ENCODE measurements at regions not wholly inside any gene's neighbourhood (a gene's known extent, or its start where the extent isn't known, plus 50 kb on each side); places are given as distances from the start of the nearest gene placed in this dataset.

- DNase-seq: no peak
Measured at GRCh38 chr15:58329781-58330671, 101.8 kb upstream of the LIPC start.

- DNase-seq: no peak
Measured at GRCh38 chr15:58330741-58331559, 100.8 kb upstream of the LIPC start.

DNA sequence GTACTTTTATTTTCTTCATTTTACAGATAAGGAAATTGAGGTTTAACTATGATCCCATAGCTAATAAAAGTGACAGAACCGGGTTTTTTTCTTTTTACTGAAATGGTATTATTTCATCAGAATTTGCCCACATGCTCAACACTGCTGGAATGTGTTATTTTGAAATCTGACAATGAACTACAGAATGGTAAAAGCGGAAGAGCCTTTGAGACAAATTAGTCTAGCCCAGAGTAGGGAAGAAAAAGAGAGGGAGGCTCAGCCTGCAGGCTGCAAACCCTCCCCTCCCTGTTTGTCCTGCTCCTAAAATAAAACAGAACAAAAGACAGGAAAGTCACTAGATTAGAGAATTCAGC is 100.3 kb upstream of the LIPC start:
- no peak for DNase-seq

DNA sequence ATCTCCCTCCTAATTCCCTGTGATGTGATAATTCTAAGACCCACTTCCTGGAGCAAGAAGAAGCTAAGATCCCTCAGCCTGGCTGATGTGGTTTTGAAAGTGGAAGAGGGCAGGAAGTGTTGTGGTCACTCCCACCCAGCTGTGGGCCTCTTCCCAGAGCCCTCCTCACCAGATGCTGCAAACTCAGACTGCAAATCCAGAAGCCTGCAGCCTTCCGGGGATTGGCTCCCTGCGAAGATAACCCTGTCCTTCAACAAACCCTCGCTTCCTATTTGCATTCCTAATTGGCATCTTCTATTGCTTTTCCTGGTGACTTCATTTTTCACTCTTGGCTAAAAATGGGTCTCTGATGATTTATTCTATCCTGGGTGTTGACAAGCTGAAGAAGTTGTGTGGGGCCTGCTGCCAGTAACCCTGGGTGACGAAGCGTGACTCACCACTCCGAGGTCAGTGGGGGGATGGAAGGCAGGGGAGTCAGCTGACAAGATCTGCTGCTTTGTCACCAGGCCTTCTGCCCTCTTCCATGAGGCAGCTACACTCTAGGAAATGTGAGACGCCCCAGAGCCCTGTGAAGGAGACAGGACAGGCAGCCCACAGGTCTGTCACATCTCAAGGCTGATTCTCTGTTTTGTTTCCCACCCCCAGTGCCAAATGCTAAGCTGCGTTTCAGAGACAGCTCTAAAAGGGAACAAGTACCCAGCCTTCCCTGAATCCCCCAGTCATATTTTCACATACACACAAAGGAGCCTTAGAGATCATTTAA is 99.7 kb upstream of the LIPC start:
- peak; percentile 84 for DNase-seq

GRCh38 chr15:58332676-58333400 is 99.0 kb upstream of the LIPC start:
- no peak for DNase-seq

GRCh38 chr15:58334803-58335202 is 97.0 kb upstream of the LIPC start:
- no peak for DNase-seq

DNA sequence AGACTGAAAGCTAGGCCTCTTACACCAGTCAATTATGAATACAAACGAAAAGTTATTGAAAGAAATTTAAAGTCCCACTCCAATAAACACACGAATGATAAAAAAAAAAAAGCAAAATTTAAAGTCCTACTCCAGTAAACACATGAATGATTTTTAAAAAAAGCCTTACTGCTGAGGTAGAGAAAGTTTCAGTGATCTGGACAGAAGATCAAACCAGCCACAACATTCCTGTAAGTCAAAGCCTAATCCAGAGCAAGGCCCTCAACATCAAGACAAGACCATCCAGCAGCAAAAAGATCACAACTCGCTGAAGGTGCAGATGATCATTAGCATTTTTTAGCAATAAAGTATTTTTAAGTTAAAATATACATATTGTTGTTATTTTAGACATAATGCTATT is 95.6 kb upstream of the LIPC start:
- DNase-seq: no peak

DNA sequence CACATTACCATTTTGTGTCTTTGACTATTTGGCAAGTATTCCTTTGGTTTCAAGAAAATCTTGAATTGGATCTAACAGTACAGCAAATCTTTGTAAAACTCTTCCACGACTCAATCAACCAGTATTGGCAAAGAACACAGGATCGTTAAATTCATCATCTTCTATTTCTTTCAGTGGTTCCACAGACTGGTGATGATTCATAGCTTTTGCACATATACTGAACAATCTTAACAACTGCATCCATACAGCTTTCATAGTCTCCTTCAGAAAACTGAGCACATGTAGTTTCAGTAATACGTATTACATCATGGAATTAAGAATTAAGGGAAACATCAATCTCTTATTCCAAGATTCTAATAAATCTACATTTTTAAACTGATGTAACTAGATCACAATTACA is 91.6 kb upstream of the LIPC start:
- DNase-seq: no peak

GRCh38 chr15:58342508-58342907 is 89.3 kb upstream of the LIPC start:
- DNase-seq: no peak

DNA sequence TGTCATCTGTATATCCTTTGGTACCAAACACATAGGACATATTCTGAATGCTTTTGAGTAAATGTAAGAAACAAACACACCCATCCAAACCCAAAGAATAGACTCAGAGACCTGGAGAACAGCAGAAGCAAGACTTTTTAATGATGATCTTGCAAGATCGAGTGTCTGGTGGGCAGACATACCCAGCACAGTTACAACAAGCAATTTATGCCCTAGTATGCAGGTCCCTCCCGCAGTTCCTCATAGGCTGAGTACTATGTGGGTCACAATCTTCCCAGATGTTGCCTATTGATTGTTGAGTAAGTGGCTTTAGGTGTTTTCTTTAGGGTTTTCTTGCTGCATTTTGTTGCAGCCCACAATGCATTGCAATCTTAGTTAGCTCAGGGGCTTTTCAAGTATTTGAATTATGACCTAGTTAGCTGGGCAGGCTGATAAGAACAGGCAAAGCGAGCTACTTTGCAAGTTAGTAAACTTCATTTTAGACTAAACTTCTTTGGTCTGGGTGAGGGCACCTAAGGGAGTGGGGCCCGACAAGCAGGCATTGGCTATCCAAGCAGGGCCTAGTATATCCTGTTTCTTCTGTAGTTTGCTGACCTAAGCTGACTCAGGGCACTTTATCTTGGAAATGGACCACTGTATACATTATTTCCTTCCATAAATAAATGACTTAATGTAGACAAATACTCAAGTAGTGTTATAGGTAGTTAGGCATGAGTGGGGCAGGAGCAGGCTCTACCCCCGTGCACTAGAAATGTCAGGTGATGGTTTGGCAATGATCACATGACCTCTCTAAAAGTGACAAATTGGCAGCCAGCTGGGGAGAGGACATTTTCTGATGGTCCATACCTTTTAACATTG is 87.3 kb upstream of the LIPC start:
- no peak for DNase-seq

DNA sequence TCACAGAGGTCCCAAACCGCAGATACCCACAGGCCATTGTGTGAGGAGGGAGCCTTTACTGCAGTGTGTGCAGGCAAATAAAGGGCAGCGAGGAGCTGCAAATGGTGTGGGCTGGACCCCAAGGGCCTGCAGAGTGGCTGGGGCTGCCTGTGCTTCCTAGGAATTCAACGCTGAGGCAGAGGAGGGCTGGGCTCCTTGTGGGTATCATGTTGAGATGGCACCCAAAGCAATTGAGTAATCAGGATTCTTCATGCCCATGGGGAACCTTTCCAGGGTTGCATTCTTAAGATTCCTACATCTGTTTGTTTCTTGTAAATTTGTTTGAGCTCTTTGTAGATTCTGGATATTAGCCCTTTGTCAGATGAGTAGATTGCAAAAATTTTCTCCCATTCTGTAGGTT is 85.4 kb upstream of the LIPC start:
- DNase-seq: no peak

GRCh38 chr15:58348095-58348812 is 83.5 kb upstream of the LIPC start:
- DNase-seq: peak; percentile 46

GRCh38 chr15:58352026-58352929 is 79.5 kb upstream of the LIPC start:
- DNase-seq: no peak

GRCh38 chr15:58355382-58355971 is 76.3 kb upstream of the LIPC start:
- DNase-seq: peak; percentile 58

- DNase-seq: no peak
Measured at GRCh38 chr15:58355973-58356372, 75.8 kb upstream of the LIPC start.

GRCh38 chr15:58357529-58358476 is 74.0 kb upstream of the LIPC start:
- DNase-seq: no peak

- no peak for DNase-seq
Measured at GRCh38 chr15:58360421-58361090, 71.2 kb upstream of the LIPC start.

DNA sequence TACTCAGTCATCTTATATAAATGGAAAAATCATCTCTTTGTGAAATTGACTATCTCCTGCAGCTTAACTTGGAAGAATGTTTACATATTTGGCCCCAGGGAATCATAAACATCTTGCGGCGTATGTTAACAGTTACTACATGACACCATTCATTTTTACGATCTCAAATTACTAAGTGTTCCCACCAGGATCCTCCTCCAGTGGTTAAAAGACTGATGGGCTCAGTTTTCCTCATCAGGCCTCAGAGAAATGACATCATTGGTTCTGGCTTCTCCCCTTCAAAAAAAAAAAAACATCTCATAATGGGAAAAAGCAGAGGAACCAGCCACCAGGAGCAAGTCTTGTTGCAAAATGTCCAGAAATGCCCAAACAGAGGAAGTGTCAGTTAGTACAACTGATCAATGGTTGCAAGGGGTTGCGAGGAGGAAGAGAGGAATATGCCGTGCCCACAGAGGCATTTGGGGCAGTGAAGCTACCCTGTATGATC is 70.5 kb upstream of the LIPC start:
- no peak for DNase-seq
